Skin of body (tissue), 1 donor: ENCODE measurements at regions not wholly inside any gene's neighbourhood (a gene's known extent, or its start where the extent isn't known, plus 50 kb on each side); places are given as distances from the start of the nearest gene placed in this dataset.
A peak's percentile ranks its signal among the peaks of the same experiment; 100 is the strongest.
"Not testable (repeated sequence)": the region's sequence is repeated elsewhere in the genome, so short reads cannot be mapped to it uniquely, and the experiment has no call there.

Experiments
- DNase-seq: peaks from one replicate; lab custom pipeline; 2025; lab: John Stamatoyannopoulos, UW

DNA sequence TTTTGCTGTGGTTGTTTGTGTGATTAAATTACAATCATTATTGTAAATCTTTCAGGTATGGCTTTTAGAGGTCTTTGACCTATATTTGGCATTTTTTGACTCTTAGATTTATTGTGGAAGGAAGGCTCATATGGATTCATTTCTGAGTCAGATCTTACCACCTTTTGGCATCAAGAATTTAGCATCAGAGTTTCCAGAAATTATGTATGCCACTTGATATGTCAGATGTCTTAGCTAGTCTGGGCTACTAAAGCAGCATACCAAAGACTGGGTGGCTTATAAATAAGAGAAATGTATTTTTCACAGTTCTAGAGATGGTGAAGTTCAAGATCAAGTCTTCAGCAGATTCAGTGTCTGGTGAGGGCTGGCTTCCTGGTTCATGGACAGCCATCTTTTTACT lies 129.5 kb upstream of the PZP start:
- DNase-seq = no peak

DNA sequence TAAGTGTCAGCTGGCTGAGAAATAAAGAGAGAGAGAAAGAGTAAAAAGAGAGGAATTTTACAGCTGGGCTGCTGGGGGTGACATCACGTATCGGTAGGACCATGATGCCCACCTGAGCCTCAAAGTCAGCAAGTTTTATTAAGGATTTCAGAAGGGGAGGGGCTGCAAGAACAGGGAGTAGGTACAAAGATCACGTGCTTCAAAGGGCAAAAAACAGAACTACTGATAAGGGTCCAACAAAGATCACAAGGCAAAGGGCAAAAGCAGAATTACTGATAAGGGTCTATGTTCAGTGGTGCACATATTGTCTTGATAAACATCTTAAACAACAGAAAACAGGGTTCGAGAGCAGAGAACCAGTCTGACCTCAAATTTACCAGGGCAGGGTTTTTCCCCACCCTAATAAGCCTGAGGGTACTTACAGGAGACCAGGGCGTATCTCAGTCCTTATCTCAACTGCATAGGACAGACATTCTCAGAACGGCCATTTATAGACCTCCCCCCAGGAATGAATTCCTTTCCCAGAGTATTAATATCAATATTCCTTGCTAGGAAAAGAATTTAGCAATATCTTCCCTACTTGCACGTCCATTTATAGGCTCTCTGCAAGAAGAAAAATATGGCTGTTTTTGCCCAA lies 128.3 kb upstream of the PZP start:
- not testable (repeated sequence) for DNase-seq

DNA sequence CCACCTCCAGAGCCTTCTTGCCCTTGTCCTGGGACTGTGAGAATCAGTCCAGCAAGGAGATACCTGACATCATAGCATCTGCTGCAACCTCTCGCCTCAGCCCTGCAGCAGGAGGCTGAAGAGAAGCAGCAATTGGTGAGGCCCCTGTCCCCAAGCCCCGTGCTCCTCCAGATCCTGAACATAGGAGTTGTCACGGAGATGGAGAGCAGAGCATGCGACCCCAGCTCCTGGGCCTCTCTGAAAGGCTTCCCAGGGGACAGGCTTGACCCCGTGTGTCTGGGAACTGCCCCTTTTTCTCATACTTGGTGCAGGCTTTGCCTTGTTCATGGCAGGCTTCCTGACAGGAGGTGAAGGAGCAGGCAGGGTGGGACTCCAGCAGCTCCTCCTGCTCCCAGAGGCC lies 127.7 kb upstream of the PZP start:
- DNase-seq = no peak

DNA sequence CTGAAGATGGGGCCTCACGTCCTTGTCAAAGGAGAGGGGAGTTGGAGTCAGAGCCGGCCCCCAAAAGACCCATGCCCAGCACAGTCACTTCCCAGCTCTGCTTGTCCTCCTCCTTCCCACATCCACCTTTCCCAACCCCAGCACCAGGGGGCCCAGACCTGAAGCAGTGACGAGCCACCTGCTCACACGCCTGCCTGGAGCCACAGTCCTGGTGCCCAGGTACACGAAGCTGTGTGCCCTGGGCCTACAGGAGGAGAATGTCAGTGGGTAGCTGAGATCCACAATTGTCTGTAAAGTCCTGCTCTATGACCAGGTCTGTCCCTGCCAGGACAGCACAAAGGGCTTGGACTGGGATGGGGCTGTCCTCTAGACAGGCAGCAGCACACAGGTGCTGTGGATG lies 126.8 kb upstream of the PZP start:
- DNase-seq = no peak

DNA sequence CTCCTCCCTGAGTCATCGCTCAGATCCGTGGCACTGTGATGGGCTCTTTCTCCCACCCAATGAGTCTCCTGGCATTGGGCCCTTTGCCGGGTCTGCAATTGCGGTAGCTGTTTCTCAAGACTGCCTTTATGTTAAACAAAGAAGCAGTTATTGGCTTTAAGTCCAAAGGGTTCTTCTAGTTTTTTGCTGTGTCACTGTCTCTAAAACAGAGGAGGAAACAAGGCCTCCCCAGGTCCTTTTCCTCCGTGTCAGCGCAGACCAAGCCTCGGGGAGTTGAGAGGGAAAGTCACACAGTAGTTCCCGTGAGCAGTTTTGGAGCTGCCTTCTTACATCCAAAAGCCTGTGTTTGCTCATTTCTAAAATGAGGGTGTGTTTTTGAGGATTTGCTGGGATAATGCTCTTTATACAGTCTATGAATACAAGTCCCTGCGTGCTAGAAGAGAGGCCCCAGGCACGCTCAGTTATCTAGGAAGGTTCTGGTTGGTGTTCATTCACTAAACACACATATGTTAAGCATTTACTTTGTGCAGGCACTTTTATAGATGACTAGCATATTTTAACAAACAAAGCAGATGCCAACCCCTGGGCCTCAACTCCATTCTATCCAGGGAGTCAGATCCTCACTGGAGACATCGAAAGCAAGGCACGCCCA lies 126.0 kb upstream of the PZP start:
- DNase-seq = peak; percentile 45

DNA sequence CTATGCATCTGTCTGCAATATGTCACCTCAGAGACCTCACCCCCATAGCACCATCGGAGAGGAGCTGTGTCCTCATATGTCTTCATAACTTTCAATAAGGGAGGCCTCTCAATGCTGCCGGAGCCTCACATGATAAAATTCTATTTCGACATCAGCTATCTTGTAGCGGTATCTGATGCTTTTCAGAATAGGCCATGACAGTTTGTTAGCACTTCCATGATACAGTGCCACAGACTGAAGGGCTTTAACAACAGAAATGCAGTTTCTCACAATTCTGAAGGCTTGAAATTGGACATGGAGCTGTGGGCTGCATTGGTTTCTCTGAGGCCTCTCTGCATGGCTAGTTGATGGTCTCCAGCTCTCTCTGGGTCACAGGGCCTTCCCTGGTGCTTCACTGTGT lies 125.0 kb upstream of the PZP start:
- DNase-seq = no peak

DNA sequence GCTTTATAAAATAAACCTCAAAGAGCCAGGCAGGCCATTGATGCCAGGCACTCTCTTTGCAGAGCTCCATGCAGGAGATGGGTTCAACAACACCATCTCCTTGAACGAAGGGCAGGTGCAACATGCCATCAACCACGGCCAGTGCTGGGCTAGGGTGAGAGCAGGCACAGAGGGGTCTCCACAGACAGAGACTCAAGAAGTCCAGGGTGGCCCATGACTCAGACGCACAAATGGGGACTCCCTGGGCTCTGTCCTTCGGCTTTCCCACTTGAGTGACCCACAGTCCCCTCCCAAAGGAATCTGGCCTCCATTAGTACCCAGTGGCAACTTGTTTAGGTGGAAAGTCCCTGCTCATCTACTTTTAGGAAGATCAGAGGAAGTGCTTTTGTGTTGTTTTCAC lies 124.4 kb upstream of the PZP start:
- no peak for DNase-seq

DNA sequence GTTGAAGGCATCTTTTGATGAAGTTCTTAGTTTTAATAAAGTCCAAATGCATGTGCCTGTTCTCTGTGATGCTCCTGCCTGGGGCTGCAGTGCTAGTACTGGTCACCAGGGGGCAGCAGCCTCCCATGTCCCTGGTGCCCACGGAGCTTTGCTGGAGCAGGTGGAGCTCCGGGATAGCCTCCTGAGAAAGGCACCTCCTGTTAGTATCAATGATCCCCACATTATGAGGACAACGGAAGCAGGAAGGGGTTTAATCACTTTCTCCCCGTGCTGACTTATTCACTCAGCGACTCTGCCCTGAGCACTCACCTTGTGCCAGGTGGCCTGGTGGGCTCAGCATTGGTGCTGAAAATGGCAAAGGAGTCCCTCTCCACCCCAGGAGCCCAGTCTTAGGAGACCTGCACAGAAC lies 123.0 kb upstream of the PZP start:
- DNase-seq = no peak

DNA sequence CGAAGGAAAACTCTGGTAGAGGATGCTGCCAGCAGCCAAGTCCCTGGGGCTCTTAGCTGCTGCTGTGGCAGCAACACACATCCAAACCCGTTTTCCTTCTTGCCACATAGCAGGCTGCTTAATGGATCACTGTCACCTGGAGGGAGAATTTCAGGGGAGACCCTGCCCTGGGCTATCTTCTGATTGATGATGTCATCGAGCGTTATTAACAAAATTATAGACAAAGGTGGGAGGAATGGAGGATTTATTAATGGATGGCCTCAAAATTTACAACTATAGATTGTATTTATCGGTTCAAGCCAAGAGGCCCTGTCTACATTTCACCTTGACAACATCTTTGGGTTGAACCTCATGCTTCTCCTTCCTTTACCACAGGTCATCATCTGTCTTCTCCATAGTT lies 120.8 kb upstream of the PZP start:
- no peak for DNase-seq

DNA sequence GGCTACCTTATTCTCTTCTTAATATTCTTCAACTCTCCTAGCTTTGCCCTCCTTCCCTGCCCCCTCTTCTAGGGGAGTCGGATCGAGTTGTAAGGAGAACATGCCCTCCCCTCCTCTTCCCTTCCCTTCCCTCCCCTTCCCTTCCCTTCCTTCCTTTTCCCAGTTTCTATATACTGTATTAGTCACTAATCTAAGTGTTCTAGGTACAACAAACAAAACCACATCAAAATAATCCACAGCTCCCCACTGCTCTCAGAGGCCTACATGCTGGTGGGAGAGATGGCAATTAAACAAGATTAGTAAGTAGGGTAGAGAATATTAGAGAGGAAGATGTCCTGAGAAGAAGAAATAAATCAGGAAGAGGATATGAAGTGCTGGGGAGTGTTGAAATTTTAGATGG lies 119.9 kb upstream of the PZP start:
- no peak for DNase-seq

DNA sequence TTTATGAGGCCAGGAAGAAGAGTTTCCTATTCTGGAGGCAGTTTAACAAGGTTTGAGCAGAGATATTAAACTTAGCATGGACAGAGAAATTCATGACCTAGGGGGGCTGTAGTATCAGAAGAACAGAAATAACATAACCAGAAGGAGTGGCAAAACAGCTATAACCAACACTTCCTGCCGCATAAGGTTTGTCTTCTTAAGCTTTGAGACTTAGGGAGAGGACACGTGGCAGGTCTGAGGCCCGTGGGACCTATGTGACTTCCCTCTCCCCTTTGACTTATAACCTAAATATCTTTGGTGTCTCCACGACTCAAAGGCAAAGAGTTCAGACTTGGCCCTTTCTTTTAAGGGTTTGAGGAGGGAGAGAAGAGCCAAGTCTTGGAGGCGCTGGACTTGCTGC lies 119.1 kb upstream of the PZP start:
- no peak for DNase-seq

DNA sequence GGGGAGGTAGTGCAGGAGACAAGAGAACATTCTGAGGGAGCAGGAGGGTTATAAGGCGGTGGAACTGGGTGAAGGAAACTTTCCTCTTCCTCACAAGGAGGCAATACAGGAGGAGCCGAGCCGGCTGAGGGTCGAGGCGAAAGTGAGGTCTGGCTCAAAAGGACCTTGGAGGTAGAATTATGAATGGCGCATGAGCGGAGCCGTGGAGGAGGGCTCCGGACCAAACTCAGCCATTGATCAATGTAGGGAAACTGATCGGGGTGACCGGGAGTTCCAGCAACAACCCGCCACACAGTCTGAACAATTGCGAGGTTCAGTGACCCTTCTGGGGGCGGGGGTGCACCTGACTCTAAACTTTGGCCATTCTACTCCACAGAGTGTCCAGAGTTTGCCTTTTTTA lies 118.7 kb upstream of the PZP start:
- not testable (repeated sequence) for DNase-seq

DNA sequence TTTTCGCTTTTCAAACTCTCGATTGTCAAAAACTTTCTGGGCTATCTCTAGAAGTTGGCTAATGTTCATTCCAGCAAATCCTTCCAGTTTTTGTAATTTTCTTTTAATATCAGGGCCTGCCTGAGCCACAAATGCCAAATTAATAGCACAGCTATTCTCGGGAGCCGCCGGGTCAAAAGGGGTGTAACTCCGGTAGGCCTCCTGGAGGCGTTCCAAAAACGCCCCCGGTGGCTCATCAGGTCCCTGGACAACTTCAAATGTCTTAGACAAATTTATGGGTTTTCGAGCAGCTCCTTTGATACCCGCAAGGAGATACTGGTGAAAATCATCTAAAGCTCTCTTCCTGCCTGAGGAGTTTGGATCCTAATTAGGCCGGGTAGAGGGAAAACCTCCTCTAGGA lies 117.9 kb upstream of the PZP start:
- no peak for DNase-seq

DNA sequence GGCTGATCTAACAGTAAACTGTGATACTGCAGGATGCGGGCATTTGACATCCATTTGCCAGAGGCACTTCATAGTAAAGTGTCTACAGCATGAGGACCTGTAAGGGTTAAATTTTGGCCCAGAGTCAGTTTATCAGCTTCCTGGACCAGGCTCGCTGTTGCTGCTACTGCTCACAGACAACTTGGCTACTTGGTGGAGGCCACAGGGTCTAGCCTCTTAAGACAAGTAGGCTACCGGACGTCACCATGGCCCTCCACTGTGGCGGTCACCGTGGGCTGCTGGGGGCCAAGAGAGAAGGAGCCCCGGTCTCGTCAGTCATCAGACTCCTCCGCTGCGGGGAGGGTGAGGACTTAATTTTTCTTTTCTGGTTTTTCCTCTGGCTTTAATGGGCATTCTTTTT lies 117.3 kb upstream of the PZP start:
- no peak for DNase-seq

DNA sequence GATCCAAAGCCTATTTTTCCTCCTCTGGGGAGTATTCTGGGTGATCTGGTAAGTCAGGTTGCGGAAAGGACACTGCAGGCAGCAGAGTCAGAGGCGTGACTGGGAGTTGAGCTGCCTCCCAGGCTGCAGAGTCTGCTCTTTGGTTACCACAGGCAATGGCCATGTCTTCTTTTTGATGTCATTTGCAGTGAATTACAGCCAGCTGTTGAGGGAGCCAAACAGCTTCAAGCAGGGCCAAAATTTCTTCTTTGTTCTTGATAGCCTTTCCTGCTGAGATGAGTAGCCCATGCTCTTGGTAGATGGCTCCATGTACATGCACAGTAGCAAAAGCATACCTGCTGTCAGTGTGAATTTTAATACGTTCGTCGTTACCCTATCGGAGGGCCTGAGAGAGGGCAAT lies 116.6 kb upstream of the PZP start:
- no peak for DNase-seq

DNA sequence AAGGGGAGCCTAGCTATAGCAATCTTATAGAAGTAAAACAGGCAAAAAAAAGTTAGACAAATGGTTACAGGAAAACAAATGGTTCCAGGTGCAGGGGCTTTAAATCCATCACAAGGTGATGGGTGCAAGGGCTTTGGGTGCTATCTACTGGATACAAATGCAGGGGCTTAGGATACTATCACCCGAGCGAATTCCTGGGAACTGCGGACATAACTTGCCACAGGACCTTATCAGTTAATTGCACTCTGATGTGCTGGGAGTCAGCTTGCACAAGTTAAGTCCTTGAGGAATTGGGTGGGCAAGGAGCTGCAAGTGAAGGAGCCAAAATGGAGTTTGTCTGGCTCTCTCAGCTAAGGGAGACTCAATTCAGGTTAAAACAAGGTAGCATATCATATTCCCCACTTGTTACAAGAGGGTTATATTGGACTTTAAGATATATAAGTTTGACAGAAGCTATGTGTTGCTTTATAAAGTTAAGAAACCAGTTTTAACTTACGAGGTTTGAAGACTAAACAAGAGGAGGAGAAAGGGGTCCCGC lies 115.0 kb upstream of the PZP start:
- DNase-seq = no peak

DNA sequence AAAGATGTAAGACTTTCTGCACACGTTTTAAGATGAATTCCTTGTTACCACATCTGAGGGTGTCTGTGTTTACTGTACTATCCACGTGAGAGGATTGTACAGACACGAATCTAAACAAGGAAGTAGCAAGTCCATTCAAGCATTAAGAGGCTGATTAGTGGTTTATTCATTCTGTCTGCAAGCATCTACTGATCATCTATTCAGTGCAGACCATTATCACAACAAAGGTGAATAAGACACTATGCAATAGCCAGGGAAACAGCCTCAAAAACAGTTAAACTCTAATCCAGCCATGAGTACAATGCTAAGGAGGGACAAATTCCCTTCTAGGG lies 111.6 kb upstream of the PZP start:
- DNase-seq = no peak

DNA sequence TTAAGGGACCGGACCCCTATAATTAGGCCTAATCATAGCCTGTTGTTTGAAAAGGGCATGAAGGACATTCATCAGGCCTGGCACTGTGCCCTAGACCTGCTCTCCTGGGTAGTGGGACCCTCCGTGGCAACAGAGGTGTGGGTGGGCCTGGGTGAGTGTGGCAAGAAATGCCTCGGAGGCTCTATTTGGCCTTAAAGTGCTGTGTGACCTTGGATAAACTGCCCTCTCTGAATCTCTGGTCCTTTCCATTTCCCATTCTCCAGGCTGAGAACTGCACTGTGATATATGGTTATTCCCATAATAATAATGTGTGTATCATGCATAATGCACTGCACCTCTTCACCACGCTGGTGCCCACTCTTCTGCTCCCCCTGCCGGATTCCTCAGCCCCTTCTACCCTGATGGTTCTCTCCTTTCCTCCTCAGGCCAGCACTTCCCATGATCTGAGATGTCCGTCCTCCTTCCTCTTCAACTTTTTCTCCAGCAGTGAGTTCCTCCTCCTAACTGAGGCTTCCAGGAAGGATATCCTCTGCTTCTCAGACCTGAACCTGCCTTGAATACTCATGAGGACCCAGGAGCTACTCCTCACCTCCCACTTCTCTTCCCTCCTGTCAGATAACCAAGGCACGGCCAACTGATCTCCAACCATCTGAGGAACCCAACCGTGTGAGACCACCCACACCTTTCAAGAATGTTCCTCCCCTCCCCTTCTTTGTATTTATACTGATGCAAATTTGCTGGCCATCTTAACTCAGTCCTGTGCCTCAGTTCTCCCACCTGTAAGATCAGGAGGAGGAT lies 111.0 kb upstream of the PZP start:
- DNase-seq = no peak

DNA sequence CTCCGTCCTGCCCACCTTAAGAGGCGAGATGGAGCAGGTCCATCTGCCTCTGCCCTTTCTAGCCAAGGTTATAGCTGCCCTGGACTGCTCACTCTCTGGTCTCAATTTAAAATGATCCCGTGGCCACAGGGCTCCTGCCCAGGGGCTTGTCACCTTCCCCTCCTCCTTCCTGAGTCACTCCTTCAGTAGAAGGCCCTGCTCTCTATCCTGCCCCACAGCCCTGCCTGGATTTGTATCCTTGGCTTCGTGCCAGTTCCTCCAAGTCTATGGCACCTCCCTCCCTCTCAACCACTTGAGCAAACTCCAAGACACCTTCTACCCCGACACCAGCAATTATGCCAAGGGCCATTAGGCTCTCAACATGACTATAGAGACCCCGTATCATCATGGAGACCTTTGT lies 105.3 kb upstream of the PZP start:
- not testable (repeated sequence) for DNase-seq

DNA sequence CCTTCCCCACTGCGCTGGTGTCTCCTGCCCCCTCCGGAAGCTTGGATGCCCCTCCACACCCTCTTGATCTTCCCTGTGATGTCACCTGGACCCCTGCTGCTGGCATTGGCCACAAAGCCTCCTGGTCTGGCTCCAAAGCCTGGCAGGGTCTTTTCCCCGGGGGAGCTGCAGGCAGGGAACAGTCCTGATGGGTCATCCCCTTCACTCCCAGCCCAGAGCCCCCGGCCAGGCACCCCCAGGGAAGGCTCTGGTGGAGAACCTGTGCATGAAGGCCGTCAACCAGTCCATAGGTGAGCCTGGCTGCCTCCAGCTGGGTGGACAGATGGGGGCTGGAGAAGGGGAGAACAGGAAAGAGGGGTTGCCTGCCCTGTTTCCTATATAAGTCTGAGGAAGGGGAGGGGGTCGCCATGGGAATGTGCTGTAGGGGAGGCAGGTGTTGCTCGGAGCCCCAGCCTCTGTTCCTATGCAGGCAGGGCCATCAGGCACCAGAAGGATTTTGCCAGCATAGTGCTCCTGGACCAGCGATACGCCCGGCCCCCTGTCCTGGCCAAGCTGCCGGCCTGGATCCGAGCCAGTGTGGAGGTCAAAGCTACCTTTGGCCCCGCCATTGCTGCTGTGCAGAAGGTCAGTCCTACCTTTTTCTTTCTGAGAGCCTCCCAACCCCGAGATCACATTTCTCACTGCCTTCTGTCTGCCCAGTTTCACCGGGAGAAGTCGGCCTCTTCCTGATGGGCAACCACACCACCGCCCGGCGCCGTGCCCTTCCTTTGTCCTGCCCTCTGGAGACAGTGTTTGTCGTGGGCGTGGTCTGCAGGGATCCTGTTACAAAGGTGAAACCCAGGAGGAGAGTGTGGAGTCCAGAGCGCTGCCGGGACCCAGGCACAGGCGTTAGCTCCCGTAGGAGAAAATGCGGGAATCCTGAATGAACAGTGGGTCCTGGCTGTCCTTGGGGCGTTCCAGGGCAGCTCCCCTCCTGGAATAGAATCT lies 104.5 kb upstream of the PZP start:
- DNase-seq = not testable (repeated sequence)

DNA sequence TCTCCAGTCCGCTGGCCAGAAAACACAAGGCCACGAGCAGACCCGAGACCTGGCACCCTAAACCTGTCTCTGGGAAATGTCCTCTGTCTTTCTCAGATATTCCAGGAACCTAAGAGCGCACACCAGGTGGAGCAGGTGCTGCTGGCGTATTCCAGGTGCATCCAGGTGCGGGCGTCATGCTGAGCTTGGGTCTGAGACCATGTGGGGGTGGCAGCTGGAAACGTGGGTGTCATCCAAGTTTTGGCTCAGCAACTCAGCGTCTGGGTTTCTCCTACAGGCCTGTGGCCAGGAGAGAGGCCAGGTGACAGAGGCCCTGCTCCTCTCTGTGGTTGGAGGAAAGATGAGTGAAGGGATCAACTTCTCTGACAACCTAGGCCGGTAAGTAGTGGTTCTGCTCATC lies 103.3 kb upstream of the PZP start:
- DNase-seq = not testable (repeated sequence)
